Activated naive CD4-positive, alpha-beta T cell treated with anti-CD3 and anti-CD28 coated beads, Interleukin-2, amount 10 ng/mL, durations not matched to agents 7 days and 5 days (primary cell): ENCODE measurements at regions not wholly inside any gene's neighbourhood (a gene's known extent, or its start where the extent isn't known, plus 50 kb on each side); places are given as distances from the start of the nearest gene placed in this dataset.

Experiments
- CTCF ChIA-PET: fragments of 350-600 bp; sonication (Branson Sonifier 250); formaldehyde crosslinking; loops from one replicate; lab custom pipeline; 2021; ENCODE audit warnings: antibody characterized with exemption; lab: Charles Lee
- DNase-seq: peaks from one replicate; pipeline ENCODE4 v3.0.0-alpha.2; 2020
- H3K27ac Mint-ChIP-seq: one replicate; pipeline ENCODE4 v1.8.0; 2021; ENCODE audit warnings: mild to moderate bottlenecking, moderate library complexity, mixed read lengths
- H3K27me3 Mint-ChIP-seq: one replicate; pipeline ENCODE4 v1.8.0; 2021; ENCODE audit warnings: mild to moderate bottlenecking, mixed read lengths
- H3K36me3 Mint-ChIP-seq: one replicate; pipeline ENCODE4 v1.8.0; 2021; ENCODE audit warnings: mixed read lengths
- H3K4me1 Mint-ChIP-seq: one replicate; pipeline ENCODE4 v1.8.0; 2021; ENCODE audit warnings: mixed read lengths
- H3K4me3 Mint-ChIP-seq: one replicate; pipeline ENCODE4 v1.8.0; 2021; ENCODE audit warnings: mild to moderate bottlenecking, moderate library complexity, mixed read lengths
- H3K9me3 Mint-ChIP-seq: one replicate; pipeline ENCODE4 v1.8.0; 2021; ENCODE audit warnings: mixed read lengths

- H3K27ac Mint-ChIP-seq, result no peak overlapping the region
- CTCF ChIA-PET, result no interaction called here
- H3K27me3 Mint-ChIP-seq, result peaks cover 5% of the 10 kb centered on the region
These were observed 128.9 kb upstream of the HS6ST1 start for GRCh38 chr2:128447538-128447995.

GRCh38 chr2:128448331-128449225, 129.9 kb upstream of the HS6ST1 start:
- DNase-seq, result no peak
- CTCF ChIA-PET, result no interaction called here
- Mint-ChIP-seq H3K36me3 (no peaks in the 10 kb centered on the region), H3K27ac (no peak overlapping the region), H3K4me1 (no peaks in the 10 kb centered on the region), H3K27me3 (peaks cover 5% of the 10 kb centered on the region), H3K9me3 (no peaks in the 10 kb centered on the region), H3K4me3 (no peak overlapping the region)

More at GRCh38 chr2:128447538-128447995, 128.9 kb upstream of the HS6ST1 start:
- Mint-ChIP-seq H3K9me3 (no peaks in the 10 kb centered on the region), H3K4me3 (no peak overlapping the region), H3K4me1 (no peaks in the 10 kb centered on the region), H3K36me3 (no peaks in the 10 kb centered on the region)
- no peak for DNase-seq

GRCh38 chr2:128449226-128450061, 130.8 kb upstream of the HS6ST1 start:
- H3K27me3 Mint-ChIP-seq, result peaks cover under 1% of the 10 kb centered on the region
- H3K9me3 Mint-ChIP-seq, result no peaks in the 10 kb centered on the region
- no peaks in the 10 kb centered on the region for H3K36me3 Mint-ChIP-seq
- no peak overlapping the region for H3K27ac Mint-ChIP-seq
- no peaks in the 10 kb centered on the region for H3K4me1 Mint-ChIP-seq
- no peak for DNase-seq
- H3K4me3 Mint-ChIP-seq, result no peak overlapping the region
- CTCF ChIA-PET, result no interaction called here

DNA sequence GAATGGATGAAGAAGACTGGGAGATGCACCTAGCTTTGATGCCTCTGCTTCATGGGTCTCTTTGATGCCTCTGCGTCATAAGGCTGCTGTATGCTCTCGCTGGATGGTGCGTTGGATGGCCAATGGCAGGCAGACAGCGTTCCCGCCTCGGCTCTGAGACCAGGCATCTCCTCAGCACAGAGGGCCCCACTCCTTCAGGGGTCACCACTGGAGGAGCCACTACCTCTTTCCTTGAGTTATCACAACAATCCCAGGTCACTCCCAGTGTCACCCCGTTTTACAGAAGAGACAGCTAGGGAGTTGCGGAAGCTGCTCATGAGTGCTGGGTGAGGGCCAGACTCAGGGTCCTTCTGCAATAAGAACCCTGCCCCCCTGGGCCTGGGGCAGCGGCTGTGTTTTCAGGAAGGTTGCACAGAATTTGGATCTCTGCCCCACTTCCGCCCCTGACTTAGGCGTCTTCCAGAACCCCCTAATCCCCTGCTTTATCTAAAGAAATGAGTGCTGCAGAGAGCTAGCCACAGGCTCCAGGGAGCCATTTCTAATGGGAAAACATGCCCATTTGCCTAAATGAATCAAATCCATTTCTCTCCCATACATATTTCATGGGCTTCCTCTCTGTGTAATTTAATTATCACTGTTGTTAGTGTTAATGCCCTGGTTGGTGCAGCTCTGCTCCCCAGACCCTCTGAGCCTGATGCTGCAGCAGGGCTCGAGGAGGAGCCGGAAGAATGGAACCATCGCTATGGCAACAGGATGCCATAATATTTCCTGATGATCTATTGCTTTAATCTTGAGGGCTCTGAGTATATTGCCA, 131.8 kb upstream of the HS6ST1 start:
- Mint-ChIP-seq H3K27me3 (no peaks in the 10 kb centered on the region), H3K27ac (no peak overlapping the region)

DNA sequence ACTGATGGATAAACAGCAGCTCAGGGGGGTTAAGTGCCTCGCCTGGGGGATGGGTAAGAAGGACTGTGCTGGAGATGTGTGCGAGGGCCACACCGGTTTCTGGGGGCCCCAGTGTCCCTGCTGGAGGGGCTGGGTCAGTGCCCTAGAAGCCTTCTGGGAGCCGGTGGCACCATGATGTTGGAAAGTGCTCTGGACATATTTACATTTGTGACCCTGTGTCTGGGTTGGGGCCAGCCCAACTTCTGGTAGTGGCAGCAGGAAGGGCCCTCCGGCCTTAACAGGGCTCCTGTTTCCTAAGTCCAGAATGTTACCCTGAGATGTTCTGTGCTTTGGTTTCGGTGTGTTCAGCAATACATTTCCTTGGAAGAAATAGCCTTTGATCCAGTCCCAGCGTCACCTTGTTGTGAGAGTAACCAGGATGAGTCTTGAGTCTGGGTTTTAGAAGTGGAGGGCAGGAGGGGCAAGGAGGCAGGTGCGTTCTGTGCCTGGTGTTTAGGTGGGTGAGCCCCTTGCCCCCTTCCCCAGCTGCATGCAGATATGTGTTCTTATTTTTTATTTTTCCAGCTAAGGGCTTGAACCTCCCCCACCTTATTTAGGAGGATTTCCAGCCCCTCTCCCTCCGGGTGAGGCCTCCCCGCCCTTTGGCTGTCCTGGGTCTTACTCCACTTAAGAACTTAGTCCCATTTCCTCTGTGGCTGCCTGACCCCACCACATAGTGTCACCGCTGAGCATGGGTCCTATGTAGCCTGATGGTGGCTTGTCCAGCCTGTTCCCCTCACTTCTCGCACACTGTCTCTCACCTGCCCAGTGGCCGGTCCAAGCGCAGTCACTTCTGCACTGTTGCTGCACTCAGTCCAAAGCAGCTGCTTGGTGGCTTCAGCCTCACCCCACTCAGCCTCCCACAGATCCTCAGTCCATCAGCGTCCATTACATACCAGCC, 132.7 kb upstream of the HS6ST1 start:
- CTCF ChIA-PET, result interaction anchor here (0.7 kb wide), 1 partner anchor 1274 kb away, joined by 3 read pairs; no protein-coding TSS in a partner anchor
- H3K36me3 Mint-ChIP-seq, result no peaks in the 10 kb centered on the region
- no peak for DNase-seq
- H3K4me3 Mint-ChIP-seq, result no peak overlapping the region
- no peak overlapping the region for H3K27ac Mint-ChIP-seq
- no peaks in the 10 kb centered on the region for H3K9me3 Mint-ChIP-seq
- H3K27me3 Mint-ChIP-seq, result no peaks in the 10 kb centered on the region
- H3K4me1 Mint-ChIP-seq, result no peaks in the 10 kb centered on the region

More for the DNA sequence above, 131.8 kb upstream of the HS6ST1 start:
- Mint-ChIP-seq H3K9me3 (no peaks in the 10 kb centered on the region), H3K4me3 (no peak overlapping the region), H3K36me3 (no peaks in the 10 kb centered on the region), H3K4me1 (no peaks in the 10 kb centered on the region)
- CTCF ChIA-PET, result interaction anchor here (0.7 kb wide), 1 partner anchor 1275 kb away, joined by 3 read pairs; no protein-coding TSS in a partner anchor
- no peak for DNase-seq

DNA sequence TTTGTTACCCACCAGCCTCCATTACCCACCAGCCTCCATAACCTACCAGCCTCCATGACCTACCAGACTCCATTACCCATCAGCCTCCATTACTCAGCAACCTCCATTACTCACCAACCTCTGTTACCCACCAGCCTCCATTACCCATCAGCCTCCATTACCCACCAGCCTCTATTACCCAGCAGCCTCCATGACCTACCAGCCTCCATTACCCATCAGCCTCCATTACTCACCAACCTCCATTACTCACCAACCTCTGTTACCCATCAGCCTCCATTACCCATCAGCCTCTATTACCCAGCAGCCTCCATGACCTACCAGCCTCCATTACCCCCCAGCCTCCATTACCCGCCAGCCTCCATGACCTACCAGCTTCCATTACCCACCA, 133.3 kb upstream of the HS6ST1 start:
- CTCF ChIA-PET, result no interaction called here
- Mint-ChIP-seq H3K27ac (no peak overlapping the region), H3K27me3 (no peaks in the 10 kb centered on the region), H3K4me1 (no peaks in the 10 kb centered on the region), H3K9me3 (no peaks in the 10 kb centered on the region), H3K36me3 (no peaks in the 10 kb centered on the region), H3K4me3 (no peak overlapping the region)
- no peak for DNase-seq

DNA sequence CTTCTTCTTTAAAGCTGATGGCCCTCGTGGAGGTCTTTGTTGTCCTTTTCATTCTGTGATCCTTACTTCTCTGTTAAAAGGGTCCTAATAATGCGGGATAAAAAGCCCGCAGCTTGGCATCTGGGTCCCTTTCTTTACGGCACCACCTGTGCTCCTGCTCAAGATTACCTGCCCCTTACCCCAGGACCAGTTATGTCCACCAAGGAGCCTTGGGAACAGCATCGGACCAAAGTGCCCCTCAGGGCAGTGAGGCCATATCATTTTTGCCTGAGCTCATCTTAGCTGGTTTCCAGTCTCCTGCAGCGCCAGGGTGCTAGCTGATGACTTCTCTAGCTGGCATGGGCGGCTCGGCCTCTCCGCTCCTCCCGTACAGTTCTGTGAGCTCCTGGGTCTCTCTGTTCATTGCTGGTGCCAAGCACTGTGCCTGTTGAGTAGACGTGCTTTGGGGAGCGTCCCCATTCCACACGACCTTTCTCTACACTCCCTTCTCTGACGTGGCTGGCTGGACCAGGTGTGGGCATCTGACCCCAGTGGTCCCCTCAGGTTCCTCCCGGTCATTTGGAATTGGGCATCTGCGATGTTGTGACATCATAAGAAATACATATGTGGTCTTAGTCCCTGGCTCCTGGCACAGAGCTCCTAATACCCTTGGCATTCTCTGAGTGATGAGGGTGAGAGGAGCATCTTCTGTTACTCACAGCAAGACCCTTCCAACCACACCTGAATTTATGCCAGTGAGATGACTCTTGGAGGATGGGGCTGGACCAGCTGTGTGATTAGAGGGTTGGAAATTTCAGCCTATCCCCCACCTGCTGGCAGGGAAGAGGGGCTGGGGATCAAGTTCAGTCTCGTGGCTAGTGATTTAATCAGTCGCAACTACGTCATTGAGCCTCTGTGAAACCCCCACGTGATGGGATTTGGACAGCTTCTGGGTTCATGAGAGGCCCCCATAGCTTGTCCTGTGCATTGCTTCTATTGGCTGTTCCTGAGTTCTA, 134.2 kb upstream of the HS6ST1 start:
- H3K9me3 Mint-ChIP-seq, result no peaks in the 10 kb centered on the region
- no peaks in the 10 kb centered on the region for H3K4me1 Mint-ChIP-seq
- no peak overlapping the region for H3K4me3 Mint-ChIP-seq
- no peak for DNase-seq
- H3K27me3 Mint-ChIP-seq, result no peaks in the 10 kb centered on the region
- H3K36me3 Mint-ChIP-seq, result no peaks in the 10 kb centered on the region
- CTCF ChIA-PET, result no interaction called here
- no peak overlapping the region for H3K27ac Mint-ChIP-seq

DNA sequence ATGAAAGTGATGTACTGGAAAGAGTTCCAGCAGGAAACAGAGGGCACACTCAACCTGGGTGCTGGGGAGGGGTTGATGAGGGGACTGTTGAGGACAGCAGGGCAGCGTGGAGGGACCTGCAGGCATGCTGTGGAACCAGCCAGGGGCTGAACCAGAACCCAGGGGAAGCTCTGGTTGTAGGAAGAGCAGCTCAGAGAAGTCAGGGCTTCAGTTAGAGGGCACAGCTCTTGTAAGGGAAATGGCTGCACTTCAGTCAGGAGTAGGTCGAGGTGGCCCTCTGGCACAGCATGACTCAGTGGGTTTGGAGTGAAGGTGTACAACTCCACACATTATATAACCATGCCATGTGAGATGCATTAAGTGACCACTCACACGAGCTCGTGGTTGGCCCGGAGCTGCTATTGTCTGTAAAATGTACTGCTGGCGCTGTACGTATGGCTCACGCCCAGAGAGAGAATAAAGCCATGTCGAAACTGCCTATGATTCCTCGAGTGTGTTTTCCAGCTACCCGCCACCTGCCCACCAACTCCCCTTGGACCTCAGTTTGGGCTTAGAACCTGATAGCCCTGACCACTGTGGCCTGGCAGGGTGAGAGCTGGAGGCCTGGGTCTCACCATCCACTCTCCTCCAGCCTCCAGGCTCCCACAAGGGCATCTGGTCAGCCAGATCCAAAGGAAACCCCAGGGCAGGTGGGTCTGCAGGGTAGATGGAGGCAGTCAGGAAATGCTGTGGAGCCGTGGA, 136.5 kb upstream of the HS6ST1 start:
- H3K36me3 Mint-ChIP-seq, result no peaks in the 10 kb centered on the region
- no peaks in the 10 kb centered on the region for H3K9me3 Mint-ChIP-seq
- H3K27ac Mint-ChIP-seq, result no peak overlapping the region
- CTCF ChIA-PET, result no interaction called here
- no peaks in the 10 kb centered on the region for H3K4me1 Mint-ChIP-seq
- no peaks in the 10 kb centered on the region for H3K27me3 Mint-ChIP-seq
- no peak overlapping the region for H3K4me3 Mint-ChIP-seq
- DNase-seq, result no peak

DNA sequence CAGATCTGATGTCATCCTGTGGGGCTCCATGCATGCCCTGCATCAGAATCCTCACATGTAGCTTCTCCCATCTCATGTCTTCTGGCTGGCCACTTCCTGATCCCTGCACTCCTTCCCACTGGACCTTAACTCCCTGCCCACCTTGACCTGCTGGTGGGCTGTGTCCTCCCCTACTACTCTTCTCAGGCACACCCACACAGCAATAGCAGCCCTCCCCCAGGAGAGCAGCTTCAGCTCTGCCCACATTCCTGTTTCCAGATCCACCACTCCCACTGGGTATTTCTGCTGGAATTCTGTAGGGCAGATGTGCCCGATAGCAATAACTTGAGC, 137.0 kb upstream of the HS6ST1 start:
- Mint-ChIP-seq H3K4me1 (no peaks in the 10 kb centered on the region), H3K4me3 (no peak overlapping the region), H3K27me3 (no peaks in the 10 kb centered on the region), H3K27ac (no peak overlapping the region), H3K36me3 (no peaks in the 10 kb centered on the region), H3K9me3 (no peaks in the 10 kb centered on the region)
- no peak for DNase-seq
- CTCF ChIA-PET, result no interaction called here

- H3K4me3 Mint-ChIP-seq, result no peak overlapping the region
- H3K27ac Mint-ChIP-seq, result no peak overlapping the region
- H3K27me3 Mint-ChIP-seq, result no peaks in the 10 kb centered on the region
- CTCF ChIA-PET, result no interaction called here
- H3K9me3 Mint-ChIP-seq, result no peaks in the 10 kb centered on the region
- H3K36me3 Mint-ChIP-seq, result no peaks in the 10 kb centered on the region
- no peak for DNase-seq
- no peaks in the 10 kb centered on the region for H3K4me1 Mint-ChIP-seq
These were observed 137.6 kb upstream of the HS6ST1 start for GRCh38 chr2:128456281-128456680.

DNA sequence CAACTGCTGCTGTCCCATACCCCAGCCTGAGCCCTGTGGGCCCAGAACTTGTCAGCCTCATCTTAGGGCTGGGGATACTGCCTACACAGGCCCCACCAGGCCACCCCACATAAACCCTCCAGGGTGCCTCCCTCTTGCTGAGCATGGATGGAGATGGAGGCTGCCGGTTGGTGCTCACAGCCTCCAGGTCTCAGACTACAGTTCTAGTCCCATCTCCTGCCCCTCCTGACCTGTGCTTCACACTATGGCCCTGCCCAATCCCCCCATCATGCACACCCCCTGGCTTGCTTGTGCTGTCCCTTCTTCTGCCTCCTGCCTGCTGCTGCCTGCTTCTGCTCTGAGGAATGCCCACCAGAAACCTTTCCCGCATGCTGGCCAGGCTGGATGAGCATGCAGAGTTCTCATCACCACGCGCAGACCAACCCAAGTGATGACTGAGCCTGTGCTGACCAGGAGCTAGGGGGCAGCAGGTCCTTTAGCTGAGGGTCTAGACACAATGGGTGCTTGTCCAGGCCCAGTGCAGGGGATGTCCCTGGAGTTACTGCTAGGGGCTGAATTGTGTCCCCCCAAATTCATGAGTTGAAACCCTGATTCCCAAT, 138.4 kb upstream of the HS6ST1 start:
- CTCF ChIA-PET, result no interaction called here
- Mint-ChIP-seq H3K27me3 (no peaks in the 10 kb centered on the region), H3K27ac (no peak overlapping the region), H3K4me3 (no peak overlapping the region), H3K36me3 (no peaks in the 10 kb centered on the region), H3K4me1 (no peaks in the 10 kb centered on the region), H3K9me3 (no peaks in the 10 kb centered on the region)
- no peak for DNase-seq

DNA sequence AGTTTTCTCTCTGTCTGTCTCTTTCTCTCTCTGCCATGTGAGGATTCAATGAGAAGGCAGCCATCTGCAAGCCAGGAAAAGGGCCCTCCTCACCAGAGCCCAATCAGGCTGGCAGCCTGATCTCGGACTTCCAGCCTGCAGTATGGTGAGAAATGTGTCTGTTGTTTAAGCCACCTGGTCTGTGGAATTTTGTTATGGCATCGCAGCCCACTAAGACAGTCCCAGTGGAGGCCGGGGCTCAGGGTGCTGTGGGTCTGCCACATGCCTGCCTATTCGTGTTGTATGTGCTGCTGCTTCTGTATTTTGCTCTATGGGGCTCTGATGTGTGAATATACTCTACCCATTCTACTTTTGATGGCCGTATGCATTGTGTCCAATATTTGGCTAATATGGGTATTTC, 139.0 kb upstream of the HS6ST1 start:
- Mint-ChIP-seq H3K27ac (no peak overlapping the region), H3K4me3 (no peak overlapping the region), H3K36me3 (no peaks in the 10 kb centered on the region), H3K9me3 (no peaks in the 10 kb centered on the region), H3K4me1 (no peaks in the 10 kb centered on the region), H3K27me3 (no peaks in the 10 kb centered on the region)
- CTCF ChIA-PET, result no interaction called here
- DNase-seq, result no peak
